SK-N-SH (cell line): ENCODE measurements at regions not wholly inside any gene's neighbourhood (a gene's known extent, or its start where the extent isn't known, plus 50 kb on each side); places are given as distances from the start of the nearest gene placed in this dataset.

Experiments used
- CTCF ChIA-PET: fragments of 300-600, 350-600 bp; formaldehyde crosslinking; extraction: SDS; loops from one replicate; lab custom pipeline; 2021; lab: Yijun Ruan, JAX
- POLR2A ChIA-PET: fragments of 350-600 bp; sonication (Branson Sonifier 250); formaldehyde crosslinking; extraction: SDS; loops from one replicate; lab custom pipeline; 2020; ENCODE audit warnings: antibody characterized with exemption, inconsistent platforms; lab: Yijun Ruan, JAX
- DNase-seq: peaks from one replicate; pipeline ENCODE4 v3.0.0; 2012
- H2AFZ ChIP-seq: fragments of 200-600 bp; sonication (generic); 2 replicates; pipeline ENCODE4 v1.8.1; 2016; ENCODE audit warnings: antibody characterized with exemption, mild to moderate bottlenecking, low read depth
- H3F3A ChIP-seq: fragments of 200-600 bp; sonication (generic); replicated peaks from 2 replicates; pipeline ENCODE3; 2016; ENCODE audit warnings: antibody characterized with exemption, mild to moderate bottlenecking; ENCODE audit not compliant: insufficient read depth
- H3K27ac ChIP-seq, 2 experiments: fragments of 200-500 bp in 1 of 2; fragments of 200-600 bp in 1 of 2; sonication (Bioruptor generic) in 1 of 2; sonication (generic), shearing (Covaris generic) in 1 of 2; 2 replicates each; pipeline versions ENCODE4 v1.5.1 to v1.6.1; 2014 to 2016; ENCODE audit warnings: low read depth in 2 of 2, inconsistent platforms in 1 of 2, low read length in 1 of 2, mild to moderate bottlenecking in 1 of 2, mixed read lengths in 1 of 2
- H3K27me3 ChIP-seq: fragments of 200-600 bp; sonication (generic), shearing (Covaris generic); 2 replicates; pipeline ENCODE4 v1.6.1; 2016; ENCODE audit warnings: mixed run types; ENCODE audit not compliant: insufficient read depth
- H3K36me3 ChIP-seq, 2 experiments: fragments of 200-500 bp in 1 of 2; fragments of 200-600 bp in 1 of 2; sonication (Bioruptor generic) in 1 of 2; sonication (generic) in 1 of 2; replicated peaks in 1 of 2; 2 replicates each; pipeline versions ENCODE3 to v1.5.1; 2014 to 2016; ENCODE audit warnings: low read length in 1 of 2, mild to moderate bottlenecking in 1 of 2; ENCODE audit not compliant: insufficient read depth in 2 of 2, control insufficient read depth in 1 of 2
- H3K4me1 ChIP-seq, 2 experiments: fragments of 200-500 bp in 1 of 2; fragments of 200-600 bp in 1 of 2; sonication (Bioruptor generic) in 1 of 2; sonication (generic), shearing (Covaris generic) in 1 of 2; 2 replicates each; pipeline versions ENCODE4 v1.5.1 to v1.6.1; 2014 to 2016; ENCODE audit warnings: low read depth in 1 of 2, low read length in 1 of 2, mixed run types in 1 of 2; ENCODE audit not compliant: insufficient read depth in 2 of 2, control insufficient read depth in 1 of 2
- H3K4me2 ChIP-seq: fragments of 200-600 bp; sonication (generic), shearing (Covaris generic); 2 replicates; pipeline ENCODE4 v1.6.1; 2017; ENCODE audit warnings: mixed run types
- H3K4me3 ChIP-seq, 2 experiments: fragments of 200-500 bp in 1 of 2; fragments of 200-600 bp in 1 of 2; sonication (Bioruptor generic) in 1 of 2; sonication (generic), shearing (Covaris generic) in 1 of 2; 2 replicates each; pipeline versions ENCODE4 v1.5.1 to v1.8.1; 2014 to 2016; ENCODE audit warnings: low read depth in 2 of 2, inconsistent platforms in 1 of 2, low read length in 1 of 2, mild to moderate bottlenecking in 1 of 2, mixed read lengths in 1 of 2, moderate library complexity in 1 of 2
- H3K79me2 ChIP-seq: fragments of 200-600 bp; sonication (generic); 2 replicates; pipeline ENCODE4 v1.8.1; 2017; ENCODE audit warnings: mild to moderate bottlenecking; ENCODE audit not compliant: insufficient read depth
- H3K9ac ChIP-seq: fragments of 200-600 bp; sonication (generic); 2 replicates; pipeline ENCODE4 v1.6.1; 2017; ENCODE audit warnings: mixed run types
- H3K9me2 ChIP-seq: fragments of 200-600 bp; sonication (generic); 2 replicates; pipeline ENCODE4 v1.6.1; 2017; ENCODE audit warnings: mixed run types
- H3K9me3 ChIP-seq: fragments of 200-600 bp; sonication (generic); 2 replicates; pipeline ENCODE4 v1.6.1; 2017; ENCODE audit warnings: mixed run types, mild to moderate bottlenecking, moderate library complexity
- H4K20me1 ChIP-seq: fragments of 200-600 bp; sonication (generic); 2 replicates; pipeline ENCODE4 v1.6.1; 2017; ENCODE audit warnings: mild to moderate bottlenecking, mixed run types; ENCODE audit not compliant: insufficient read depth
- EP300 ChIP-seq, 2 experiments: IDR thresholded peaks; 2 replicates each; pipeline versions ENCODE4 v1.4.0 to v1.6.1; 2012; ENCODE audit warnings: borderline replicate concordance in 1 of 2, low read depth in 1 of 2, low read length in 1 of 2
- MAX ChIP-seq: IDR thresholded peaks from 2 replicates; pipeline ENCODE4 v1.4.0; 2012; ENCODE audit warnings: low read depth
- MEF2A ChIP-seq: IDR thresholded peaks from 2 replicates; pipeline ENCODE4 v1.4.0; 2012; ENCODE audit warnings: low read depth, borderline replicate concordance
- POLR2AphosphoS5 ChIP-seq: IDR thresholded peaks from 2 replicates; pipeline ENCODE4 v1.6.1; 2012; ENCODE audit warnings: low read depth, low read length
- WGBS: methylation state at CpG from one replicate; pipeline ENCODE4 v1.1.6; 2017; ENCODE audit warnings: low lambda C conversion rate; 5-methylcytosine and 5-hydroxymethylcytosine counted together
- TF ChIP-seq, protein P1 (sequence below): IDR thresholded peaks from 2 replicates; pipeline ENCODE4 v1.4.0; 2012; ENCODE audit warnings: low read depth, borderline replicate concordance
- TF ChIP-seq, protein P2 (sequence below): IDR thresholded peaks from 2 replicates; pipeline ENCODE4 v1.6.1; 2012; ENCODE audit warnings: mild to moderate bottlenecking, low read depth, low read length, moderate library complexity

GRCh38 chr10:61021926-61022325, 77.9 kb upstream of the RHOBTB1 start:
- no peaks in the 10 kb centered on the region for H3K79me2 ChIP-seq
- no peak for DNase-seq
- WGBS = 49% methylated on average over 2 of the region's 2 CpGs
- POLR2A ChIA-PET = no interaction called here
- H3K27me3 ChIP-seq = no peaks in the 10 kb centered on the region
- CTCF ChIA-PET = interaction anchor here (1.2 kb wide), 1 partner anchor 115 kb away, joined by 3 read pairs; no protein-coding TSS in a partner anchor
- H3K4me1 ChIP-seq = no peaks in the 10 kb centered on the region
- no peak overlapping the region for H3K27ac ChIP-seq
- H2AFZ ChIP-seq = no peak overlapping the region
- H4K20me1 ChIP-seq = no peaks in the 10 kb centered on the region
- H3K9ac ChIP-seq = no peak overlapping the region
- H3K9me3 ChIP-seq = no peaks in the 10 kb centered on the region
- TF ChIP-seq EP300 (IDR thresholded peaks at IDR 0.05; ENCODE audit: borderline replicate concordance in 1 of 2, low read depth in 1 of 2, low read length in 1 of 2) (no peak), MAX (no peak)
- no peak overlapping the region for H3K4me3 ChIP-seq
- no peak overlapping the region for H3K4me2 ChIP-seq
- no peaks in the 10 kb centered on the region for H3F3A ChIP-seq
- no peaks in the 10 kb centered on the region for H3K36me3 ChIP-seq
- no peaks in the 10 kb centered on the region for H3K9me2 ChIP-seq

- Histone ChIP-seq H3K36me3 (no peaks in the 10 kb centered on the region), H3K79me2 (no peaks in the 10 kb centered on the region), H3K4me1 (no peaks in the 10 kb centered on the region), H3K4me3 (no peak overlapping the region), H3K9ac (no peak overlapping the region), H3K4me2 (no peak overlapping the region), H3K9me2 (no peaks in the 10 kb centered on the region), H3F3A (no peaks in the 10 kb centered on the region), H4K20me1 (no peaks in the 10 kb centered on the region), H3K27ac (no peak overlapping the region), H3K27me3 (no peaks in the 10 kb centered on the region), H3K9me3 (no peaks in the 10 kb centered on the region), H2AFZ (no peak overlapping the region)
- DNase-seq = no peak
- POLR2A ChIA-PET = no interaction called here
- WGBS = 65% methylated on average over 3 of the region's 3 CpGs
- TF ChIP-seq, protein P1, sequence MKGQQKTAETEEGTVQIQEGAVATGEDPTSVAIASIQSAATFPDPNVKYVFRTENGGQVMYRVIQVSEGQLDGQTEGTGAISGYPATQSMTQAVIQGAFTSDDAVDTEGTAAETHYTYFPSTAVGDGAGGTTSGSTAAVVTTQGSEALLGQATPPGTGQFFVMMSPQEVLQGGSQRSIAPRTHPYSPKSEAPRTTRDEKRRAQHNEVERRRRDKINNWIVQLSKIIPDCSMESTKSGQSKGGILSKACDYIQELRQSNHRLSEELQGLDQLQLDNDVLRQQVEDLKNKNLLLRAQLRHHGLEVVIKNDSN = no peak
- no peak for TF ChIP-seq POLR2AphosphoS5
- CTCF ChIA-PET = interaction anchor here (0.9 kb wide), 1 partner anchor 12 kb away, joined by 3 read pairs; no protein-coding TSS in a partner anchor
Observed at GRCh38 chr10:61020420-61021158, 76.6 kb upstream of the RHOBTB1 start.

GRCh38 chr10:61018146-61018545, 74.2 kb upstream of the RHOBTB1 start:
- Histone ChIP-seq H3F3A (no peaks in the 10 kb centered on the region), H3K4me1 (no peaks in the 10 kb centered on the region), H3K9me2 (no peaks in the 10 kb centered on the region), H3K27ac (no peak overlapping the region), H3K4me2 (no peak overlapping the region), H3K36me3 (no peaks in the 10 kb centered on the region), H3K4me3 (no peak overlapping the region), H3K79me2 (no peaks in the 10 kb centered on the region), H2AFZ (no peak overlapping the region), H4K20me1 (no peaks in the 10 kb centered on the region), H3K27me3 (no peaks in the 10 kb centered on the region), H3K9ac (no peak overlapping the region), H3K9me3 (no peaks in the 10 kb centered on the region)
- ChIA-PET CTCF (no interaction called here), POLR2A (no interaction called here)
- TF ChIP-seq, protein P2, sequence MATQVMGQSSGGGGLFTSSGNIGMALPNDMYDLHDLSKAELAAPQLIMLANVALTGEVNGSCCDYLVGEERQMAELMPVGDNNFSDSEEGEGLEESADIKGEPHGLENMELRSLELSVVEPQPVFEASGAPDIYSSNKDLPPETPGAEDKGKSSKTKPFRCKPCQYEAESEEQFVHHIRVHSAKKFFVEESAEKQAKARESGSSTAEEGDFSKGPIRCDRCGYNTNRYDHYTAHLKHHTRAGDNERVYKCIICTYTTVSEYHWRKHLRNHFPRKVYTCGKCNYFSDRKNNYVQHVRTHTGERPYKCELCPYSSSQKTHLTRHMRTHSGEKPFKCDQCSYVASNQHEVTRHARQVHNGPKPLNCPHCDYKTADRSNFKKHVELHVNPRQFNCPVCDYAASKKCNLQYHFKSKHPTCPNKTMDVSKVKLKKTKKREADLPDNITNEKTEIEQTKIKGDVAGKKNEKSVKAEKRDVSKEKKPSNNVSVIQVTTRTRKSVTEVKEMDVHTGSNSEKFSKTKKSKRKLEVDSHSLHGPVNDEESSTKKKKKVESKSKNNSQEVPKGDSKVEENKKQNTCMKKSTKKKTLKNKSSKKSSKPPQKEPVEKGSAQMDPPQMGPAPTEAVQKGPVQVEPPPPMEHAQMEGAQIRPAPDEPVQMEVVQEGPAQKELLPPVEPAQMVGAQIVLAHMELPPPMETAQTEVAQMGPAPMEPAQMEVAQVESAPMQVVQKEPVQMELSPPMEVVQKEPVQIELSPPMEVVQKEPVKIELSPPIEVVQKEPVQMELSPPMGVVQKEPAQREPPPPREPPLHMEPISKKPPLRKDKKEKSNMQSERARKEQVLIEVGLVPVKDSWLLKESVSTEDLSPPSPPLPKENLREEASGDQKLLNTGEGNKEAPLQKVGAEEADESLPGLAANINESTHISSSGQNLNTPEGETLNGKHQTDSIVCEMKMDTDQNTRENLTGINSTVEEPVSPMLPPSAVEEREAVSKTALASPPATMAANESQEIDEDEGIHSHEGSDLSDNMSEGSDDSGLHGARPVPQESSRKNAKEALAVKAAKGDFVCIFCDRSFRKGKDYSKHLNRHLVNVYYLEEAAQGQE = no peak
- no peak for TF ChIP-seq MEF2A
- DNase-seq = no peak
